Uterus (tissue), 3 donors: ENCODE measurements at regions not wholly inside any gene's neighbourhood (a gene's known extent, or its start where the extent isn't known, plus 50 kb on each side); places are given as distances from the start of the nearest gene placed in this dataset.
"Not testable (repeated sequence)": the region's sequence is repeated elsewhere in the genome, so short reads cannot be mapped to it uniquely, and the experiment has no call there.

Experiments
- DNase-seq, 2 donors: peaks; one replicate each; pipeline ENCODE4 v3.0.0-alpha.2; 2019 to 2020
- H3K27ac ChIP-seq, 2 donors: fragments of 200-600 bp; sonication (generic); 1 replicate in 1 of 2; 2 replicates in 1 of 2; pipeline ENCODE4 v1.5.1; 2016 to 2018
- H3K27me3 ChIP-seq, 2 donors: fragments of 200-600 bp; sonication (generic); one replicate each; pipeline ENCODE4 v1.5.1; 2018 to 2019; ENCODE audit warnings: control low read depth in 1 of 2
- H3K36me3 ChIP-seq, 2 donors: fragments of 200-600 bp; sonication (generic); one replicate each; pipeline ENCODE4 v1.5.1; 2019; ENCODE audit warnings: control low read depth in 1 of 2
- H3K4me1 ChIP-seq, 2 donors: fragments of 200-600 bp; sonication (generic); one replicate each; pipeline ENCODE4 v1.5.1; 2018 to 2019; ENCODE audit warnings: control low read depth in 1 of 2
- H3K4me3 ChIP-seq, 2 donors: fragments of 200-600 bp; sonication (generic); 1 replicate in 1 of 2; 2 replicates in 1 of 2; pipeline ENCODE4 v1.5.1; 2018 to 2019; ENCODE audit warnings: mild to moderate bottlenecking in 1 of 2
- H3K9me3 ChIP-seq, 2 donors: fragments of 200-600 bp; sonication (generic); one replicate each; pipeline ENCODE4 v1.5.1; 2019; ENCODE audit warnings: control low read depth in 1 of 2
- CTCF ChIP-seq, 4 experiments: fragments of 200-600 bp in 2 of 4; fragments of 450-650 bp in 2 of 4; sonication (generic) in 2 of 4; IDR thresholded peaks; one replicate each; pipeline ENCODE4 v1.5.1; 2016 to 2019; ENCODE audit warnings: antibody characterized with exemption in 4 of 4, mild to moderate bottlenecking in 2 of 4, moderate library complexity in 1 of 4
- POLR2A ChIP-seq, 2 donors: fragments of 450-650 bp; IDR thresholded peaks; one replicate each; pipeline ENCODE4 v1.6.1; 2016; ENCODE audit warnings: antibody characterized with exemption in 2 of 2, mild to moderate bottlenecking in 1 of 2, moderate library complexity in 1 of 2
- intact Hi-C: fragments of 100-400 bp; cut with DNase I; formaldehyde crosslinking; loops from one replicate; pipeline ENCODE4 v1.15.1; 2023; ENCODE audit warnings: low total_unique reads
- donor health status: DM: yes; HTN: yes; CAD: no.

DNA sequence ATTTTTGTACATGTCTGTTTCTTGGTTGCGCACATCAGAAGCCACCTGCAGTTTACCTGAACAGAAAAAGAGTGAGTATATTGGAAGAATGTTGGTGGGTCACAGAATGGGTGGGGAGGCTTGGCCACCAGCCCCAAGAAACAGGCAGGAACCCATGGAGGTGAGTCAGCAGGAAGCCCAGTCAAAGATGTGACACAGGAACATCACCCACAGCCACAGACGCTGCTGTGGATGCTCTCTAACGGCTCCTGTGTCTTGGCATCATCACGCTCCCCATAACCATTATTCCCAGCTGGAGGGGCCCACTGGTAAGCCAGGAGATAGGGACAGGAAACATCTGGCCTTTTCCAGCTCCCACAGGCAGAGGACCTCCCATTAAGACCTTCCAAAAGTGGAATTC is 94.0 kb upstream of the WSB1 start:
- Histone ChIP-seq H3K27me3 (no peaks in the 10 kb centered on the region), H3K9me3 (no peaks in the 10 kb centered on the region), H3K27ac (no peak overlapping the region), H3K36me3 (no peaks in the 10 kb centered on the region), H3K4me1 (no peaks in the 10 kb centered on the region), H3K4me3 (no peak overlapping the region)
- TF ChIP-seq CTCF (IDR thresholded peaks at IDR 0.05) (no peak), POLR2A (IDR thresholded peaks at IDR 0.05) (no peak)
- no peak for DNase-seq
- intact Hi-C loops: no loop called here

DNA sequence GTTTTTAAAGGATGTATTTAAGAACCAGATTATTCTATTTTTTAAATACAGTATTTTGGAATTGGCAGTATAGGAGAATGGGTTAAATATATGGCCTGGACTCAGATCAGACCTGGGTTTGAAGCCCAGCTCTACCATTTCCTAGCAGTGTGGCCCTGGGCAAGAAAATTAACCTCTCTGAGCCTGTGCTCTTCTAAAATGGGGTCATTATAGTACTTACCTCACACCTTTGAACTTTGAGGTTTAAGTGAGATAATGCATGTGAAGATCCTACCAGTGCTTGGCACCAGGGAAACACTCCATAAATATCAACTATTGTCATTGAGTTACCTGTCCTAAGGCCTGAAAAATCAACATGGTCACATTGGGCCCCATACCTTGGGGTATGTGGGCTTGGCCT is 93.4 kb upstream of the WSB1 start:
- TF ChIP-seq CTCF (IDR thresholded peaks at IDR 0.05) (no peak), POLR2A (IDR thresholded peaks at IDR 0.05) (no peak)
- intact Hi-C loops: no loop called here
- no peaks in the 10 kb centered on the region for H3K36me3 ChIP-seq
- H3K27me3 ChIP-seq: no peaks in the 10 kb centered on the region
- no peak overlapping the region for H3K27ac ChIP-seq
- DNase-seq: no peak
- H3K9me3 ChIP-seq: no peaks in the 10 kb centered on the region
- H3K4me1 ChIP-seq: no peaks in the 10 kb centered on the region
- no peak overlapping the region for H3K4me3 ChIP-seq

DNA sequence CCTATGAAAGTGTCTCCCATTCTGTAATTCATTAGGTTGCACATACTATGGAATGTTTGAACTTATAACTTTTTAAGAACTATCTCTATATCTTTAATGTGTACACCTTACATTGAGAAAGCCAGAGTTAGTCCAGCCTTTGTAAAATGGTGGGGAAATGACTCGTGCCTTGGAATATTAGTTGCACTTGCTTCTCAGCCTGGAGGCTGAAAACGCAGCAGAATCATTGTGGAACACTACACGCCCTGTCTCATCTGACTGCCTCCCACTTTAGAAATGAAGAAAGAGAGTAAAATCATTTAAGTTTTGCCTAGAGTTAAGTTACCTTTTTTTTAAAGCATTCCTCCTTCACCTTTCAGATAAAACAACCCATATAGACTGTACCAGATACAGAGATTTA is 90.7 kb upstream of the WSB1 start:
- intact Hi-C loops: no loop called here
- DNase-seq: no peak

DNA sequence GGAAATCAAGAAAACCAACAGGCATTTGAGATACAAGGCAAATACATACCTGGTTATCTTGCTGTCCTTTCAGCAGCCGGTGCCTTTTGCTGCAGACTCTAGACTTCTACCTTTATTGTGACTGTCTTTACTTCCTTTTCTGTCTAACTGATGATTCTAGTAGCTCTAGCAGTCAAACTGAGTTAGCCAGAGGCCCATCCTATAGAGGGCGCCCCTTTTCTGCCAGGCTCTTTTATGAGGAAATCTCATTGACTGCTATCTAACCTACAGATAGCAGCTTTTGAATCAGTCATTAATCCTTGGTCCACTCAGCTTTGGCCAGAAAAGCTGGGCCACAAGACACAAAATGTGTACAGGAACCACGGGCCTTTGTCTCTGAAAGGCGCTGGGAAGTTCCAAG is 87.5 kb upstream of the WSB1 start:
- Histone ChIP-seq H3K27ac (no peak overlapping the region), H3K36me3 (no peaks in the 10 kb centered on the region)
- no peak for TF ChIP-seq POLR2A (IDR thresholded peaks at IDR 0.05)

More for the DNA sequence above, 90.7 kb upstream of the WSB1 start:
- H3K36me3 ChIP-seq: no peaks in the 10 kb centered on the region
- no peak overlapping the region for H3K27ac ChIP-seq
- H3K4me1 ChIP-seq: no peaks in the 10 kb centered on the region
- no peaks in the 10 kb centered on the region for H3K27me3 ChIP-seq
- H3K4me3 ChIP-seq: no peak overlapping the region
- no peaks in the 10 kb centered on the region for H3K9me3 ChIP-seq
- TF ChIP-seq CTCF (IDR thresholded peaks at IDR 0.05) (no peak), POLR2A (IDR thresholded peaks at IDR 0.05) (no peak)

GRCh38 chr17:27207073-27207513 is 86.8 kb upstream of the WSB1 start:
- Histone ChIP-seq H3K4me1 (no peaks in the 10 kb centered on the region), H3K27me3 (no peaks in the 10 kb centered on the region), H3K36me3 (no peaks in the 10 kb centered on the region), H3K9me3 (no peaks in the 10 kb centered on the region), H3K27ac (no peak overlapping the region), H3K4me3 (no peak overlapping the region)
- intact Hi-C loops: no loop called here
- TF ChIP-seq POLR2A (IDR thresholded peaks at IDR 0.05): no peak
- TF ChIP-seq CTCF (IDR thresholded peaks at IDR 0.05): no peak
- DNase-seq: no peak

More for the DNA sequence above, 87.5 kb upstream of the WSB1 start:
- Histone ChIP-seq H3K4me1 (no peaks in the 10 kb centered on the region), H3K4me3 (no peak overlapping the region), H3K9me3 (no peaks in the 10 kb centered on the region), H3K27me3 (no peaks in the 10 kb centered on the region)
- intact Hi-C loops: no loop called here
- DNase-seq: no peak

GRCh38 chr17:27208370-27208769 is 85.5 kb upstream of the WSB1 start:
- H3K27me3 ChIP-seq, H3K27ac ChIP-seq, DNase-seq, intact Hi-C loops, H3K36me3 ChIP-seq, H3K9me3 ChIP-seq, H3K4me1 ChIP-seq, H3K4me3 ChIP-seq: not testable (repeated sequence)
